Mesenchymal stem cell (in vitro differentiated cells and primary cell): ENCODE measurements at regions not wholly inside any gene's neighbourhood (a gene's known extent, or its start where the extent isn't known, plus 50 kb on each side); places are given as distances from the start of the nearest gene placed in this dataset.

ENCODE experiments used
- DNase-seq: peaks from one replicate; pipeline ENCODE4 v3.0.0-alpha.2; 2013
- H2AFZ ChIP-seq: one replicate; pipeline ENCODE4 v1.6.1; 2013; ENCODE audit warnings: low read depth, mild to moderate bottlenecking, control low read depth, inconsistent platforms, low read length, moderate library complexity
- H2AK5ac ChIP-seq: 2 replicates; pipeline ENCODE4 v1.6.1; 2013; ENCODE audit warnings: low read length, moderate library complexity, mild to moderate bottlenecking, inconsistent platforms; ENCODE audit not compliant: severe bottlenecking
- H2BK120ac ChIP-seq: one replicate; pipeline ENCODE4 v1.6.1; 2013; ENCODE audit warnings: low read depth, mild to moderate bottlenecking, inconsistent platforms, low read length, moderate library complexity
- H2BK12ac ChIP-seq, 2 experiments: one replicate each; pipeline ENCODE4 v1.6.1; 2013; ENCODE audit warnings: inconsistent platforms in 2 of 2, low read length in 2 of 2, mild to moderate bottlenecking in 2 of 2, moderate library complexity in 2 of 2, control low read depth in 1 of 2
- H2BK15ac ChIP-seq: one replicate; pipeline ENCODE4 v1.6.1; 2013; ENCODE audit warnings: mild to moderate bottlenecking, low read depth, inconsistent platforms; ENCODE audit not compliant: poor library complexity, severe bottlenecking
- H2BK5ac ChIP-seq: 2 replicates; pipeline ENCODE4 v1.6.1; 2013; ENCODE audit warnings: low read depth, mild to moderate bottlenecking, low read length, control low read depth, inconsistent platforms; ENCODE audit not compliant: poor library complexity, severe bottlenecking
- H3K14ac ChIP-seq, 2 experiments: one replicate each; pipeline ENCODE4 v1.6.1; 2013; ENCODE audit warnings: inconsistent platforms in 2 of 2, low read length in 2 of 2, control low read depth in 1 of 2, mild to moderate bottlenecking in 1 of 2, moderate library complexity in 1 of 2
- H3K18ac ChIP-seq, 2 experiments: one replicate each; pipeline ENCODE4 v1.6.1; 2013; ENCODE audit warnings: inconsistent platforms in 2 of 2, low read length in 2 of 2, control low read depth in 1 of 2, low read depth in 1 of 2, mild to moderate bottlenecking in 1 of 2
- H3K23ac ChIP-seq, 2 experiments: one replicate each; pipeline ENCODE4 v1.6.1; 2013; ENCODE audit warnings: inconsistent platforms in 2 of 2, low read length in 2 of 2, mild to moderate bottlenecking in 2 of 2, moderate library complexity in 2 of 2, control low read depth in 1 of 2
- H3K27ac ChIP-seq: 2 replicates; pipeline ENCODE4 v1.5.1; 2013; ENCODE audit warnings: mild to moderate bottlenecking, moderate library complexity, low read length, control low read depth, inconsistent platforms; ENCODE audit not compliant: poor library complexity, severe bottlenecking
- H3K27me3 ChIP-seq, 2 experiments: 2 replicates each; pipeline versions ENCODE4 v1.6.1 to v1.7.0; 2013; ENCODE audit warnings: low read length in 2 of 2, mild to moderate bottlenecking in 2 of 2, moderate library complexity in 2 of 2, control low read depth in 1 of 2, inconsistent platforms in 1 of 2; ENCODE audit not compliant: control insufficient read depth in 1 of 2, insufficient read depth in 1 of 2
- H3K36me3 ChIP-seq, 2 experiments: 2 replicates each; pipeline versions ENCODE4 v1.6.1 to v1.7.0; 2013; ENCODE audit warnings: low read length in 2 of 2, control low read depth in 1 of 2, inconsistent platforms in 1 of 2, low read depth in 1 of 2, mild to moderate bottlenecking in 1 of 2; ENCODE audit not compliant: insufficient read depth in 2 of 2, control insufficient read depth in 1 of 2
- H3K4ac ChIP-seq, 2 experiments: one replicate each; pipeline ENCODE4 v1.6.1; 2013; ENCODE audit warnings: inconsistent platforms in 2 of 2, low read length in 2 of 2, mild to moderate bottlenecking in 2 of 2, moderate library complexity in 2 of 2, control low read depth in 1 of 2, low read depth in 1 of 2
- H3K4me1 ChIP-seq: 2 replicates; pipeline ENCODE4 v1.6.1; 2013; ENCODE audit warnings: low read depth, low read length, control low read depth; ENCODE audit not compliant: control insufficient read depth, insufficient read depth
- H3K4me2 ChIP-seq: 2 replicates; pipeline ENCODE4 v1.6.1; 2013; ENCODE audit warnings: low read length, mild to moderate bottlenecking, inconsistent platforms; ENCODE audit not compliant: poor library complexity, severe bottlenecking
- H3K4me3 ChIP-seq, 2 experiments: 2 replicates each; pipeline versions ENCODE4 v1.5.1 to v1.7.0; 2013; ENCODE audit warnings: low read length in 2 of 2, mild to moderate bottlenecking in 2 of 2, control low read depth in 1 of 2, low read depth in 1 of 2; ENCODE audit not compliant: insufficient read depth in 1 of 2
- H3K79me1 ChIP-seq: replicated peaks from 2 replicates; pipeline ENCODE4 v1.6.1; 2013; ENCODE audit warnings: mild to moderate bottlenecking, control low read depth, low read length, inconsistent platforms; ENCODE audit not compliant: poor library complexity, severe bottlenecking
- H3K9ac ChIP-seq: 2 replicates; pipeline ENCODE4 v1.7.0; 2013; ENCODE audit warnings: mild to moderate bottlenecking, low read length, moderate library complexity
- H3K9me3 ChIP-seq: 2 replicates; pipeline ENCODE4 v1.7.0; 2013; ENCODE audit warnings: mild to moderate bottlenecking, low read length; ENCODE audit not compliant: control insufficient read depth
- H4K8ac ChIP-seq: one replicate; pipeline ENCODE4 v1.6.1; 2013; ENCODE audit warnings: inconsistent platforms, mild to moderate bottlenecking, low read length, moderate library complexity
- H4K91ac ChIP-seq: one replicate; pipeline ENCODE4 v1.6.1; 2013; ENCODE audit warnings: mild to moderate bottlenecking, low read length, inconsistent platforms
- WGBS: methylation state at CpG from one replicate; pipeline ENCODE4 v1.1.7; 2013; ENCODE audit warnings: mixed read lengths; 5-methylcytosine and 5-hydroxymethylcytosine counted together

- H2AK5ac ChIP-seq = no peak overlapping the region
- H2BK5ac ChIP-seq = no peak overlapping the region
- no peak overlapping the region for H4K91ac ChIP-seq
- H3K18ac ChIP-seq = no peak overlapping the region
- H3K23ac ChIP-seq = no peak overlapping the region
- no peak overlapping the region for H3K27ac ChIP-seq
- peaks cover 3% of the 10 kb centered on the region for H3K4me1 ChIP-seq
- H2BK12ac ChIP-seq = no peak overlapping the region
- no peaks in the 10 kb centered on the region for H3K9me3 ChIP-seq
- no peak overlapping the region for H2BK120ac ChIP-seq
- peak overlapping the region; percentile 93 for H3K9ac ChIP-seq
- H3K79me1 ChIP-seq = no peaks in the 10 kb centered on the region
- H3K4me3 ChIP-seq = peak overlapping the region in 1 of 2 experiments; percentile 97
- H3K27me3 ChIP-seq = peaks cover 0 to 4% of the 10 kb centered on the region in 2 experiments
- H2BK15ac ChIP-seq = no peak overlapping the region
- no peaks in the 10 kb centered on the region for H3K36me3 ChIP-seq
- H3K4me2 ChIP-seq = peak overlapping the region; percentile 2
- no peak overlapping the region for H4K8ac ChIP-seq
- DNase-seq = no peak
- H2AFZ ChIP-seq = no peak overlapping the region
- no peak overlapping the region for H3K4ac ChIP-seq
- WGBS = 85% methylated on average over 6 of the region's 7 CpGs
- H3K14ac ChIP-seq = no peak overlapping the region
These were observed 102.9 kb upstream of the RAB6C start for GRCh38 chr2:129876541-129876940.

- DNase-seq = peak; percentile 56
- H3K4me2 ChIP-seq = peak overlapping the region; percentile 92
- WGBS = 7% methylated on average over 9 of the region's 20 CpGs
These were observed 102.2 kb upstream of the RAB6C start for GRCh38 chr2:129877289-129877741.

GRCh38 chr2:129877795-129878775 lies 101.4 kb upstream of the RAB6C start:
- Histone ChIP-seq H2BK5ac (no peak overlapping the region), H3K23ac (no peak overlapping the region), H3K4me3 (peak overlapping the region; percentile 54 to 82), H3K4ac (no peak overlapping the region), H3K9me3 (no peaks in the 10 kb centered on the region), H4K91ac (no peak overlapping the region), H2AK5ac (no peak overlapping the region), H4K8ac (no peak overlapping the region), H3K9ac (peak overlapping the region; percentile 78), H2BK12ac (no peak overlapping the region), H3K27ac (no peak overlapping the region), H3K14ac (no peak overlapping the region), H3K36me3 (no peaks in the 10 kb centered on the region), H3K79me1 (no peaks in the 10 kb centered on the region), H3K18ac (no peak overlapping the region), H2BK120ac (no peak overlapping the region), H3K27me3 (peaks cover 4 to 10% of the 10 kb centered on the region in 2 experiments), H3K4me1 (peaks cover 3% of the 10 kb centered on the region), H3K4me2 (peak overlapping the region; percentile 9), H2BK15ac (no peak overlapping the region), H2AFZ (no peak overlapping the region)
- DNase-seq = peak; percentile 38
- WGBS = 51% methylated on average over 39 of the region's 50 CpGs

More at GRCh38 chr2:129877289-129877741, 102.2 kb upstream of the RAB6C start:
- Histone ChIP-seq H2BK5ac (no peak overlapping the region), H3K27me3 (peaks cover 2 to 4% of the 10 kb centered on the region in 2 experiments), H3K27ac (peak overlapping the region; percentile 42), H2BK12ac (no peak overlapping the region), H3K9me3 (no peaks in the 10 kb centered on the region), H4K91ac (no peak overlapping the region), H4K8ac (peak overlapping the region; percentile 64), H3K36me3 (no peaks in the 10 kb centered on the region), H2BK15ac (no peak overlapping the region), H2AFZ (peak overlapping the region; percentile 88), H3K4me3 (peak overlapping the region; percentile 68 to 97), H3K18ac (no peak overlapping the region), H3K4me1 (peaks cover 3% of the 10 kb centered on the region), H3K14ac (no peak overlapping the region), H3K4ac (no peak overlapping the region), H2BK120ac (no peak overlapping the region), H3K9ac (peak overlapping the region; percentile 93), H3K79me1 (no peaks in the 10 kb centered on the region), H3K23ac (no peak overlapping the region), H2AK5ac (no peak overlapping the region)

GRCh38 chr2:129879614-129880180 lies 99.8 kb upstream of the RAB6C start:
- no peak overlapping the region for H4K91ac ChIP-seq
- H4K8ac ChIP-seq = no peak overlapping the region
- no peak overlapping the region for H3K14ac ChIP-seq
- H3K4ac ChIP-seq = no peak overlapping the region
- H2BK120ac ChIP-seq = no peak overlapping the region
- H3K36me3 ChIP-seq = no peaks in the 10 kb centered on the region
- no peaks in the 10 kb centered on the region for H3K79me1 ChIP-seq
- no peak for DNase-seq
- no peak overlapping the region for H2AK5ac ChIP-seq
- H3K27ac ChIP-seq = no peak overlapping the region
- WGBS = 81% methylated on average over 8 of the region's 9 CpGs
- peaks cover 3% of the 10 kb centered on the region for H3K4me1 ChIP-seq
- no peak overlapping the region for H2BK5ac ChIP-seq
- H3K9me3 ChIP-seq = no peaks in the 10 kb centered on the region
- no peak overlapping the region for H3K4me2 ChIP-seq
- no peak overlapping the region for H3K23ac ChIP-seq
- no peak overlapping the region for H3K9ac ChIP-seq
- H3K4me3 ChIP-seq = no peak overlapping the region
- no peak overlapping the region for H3K18ac ChIP-seq
- H2AFZ ChIP-seq = no peak overlapping the region
- H2BK12ac ChIP-seq = no peak overlapping the region
- H3K27me3 ChIP-seq = peaks cover 4 to 22% of the 10 kb centered on the region in 2 experiments
- no peak overlapping the region for H2BK15ac ChIP-seq
